Esophagus muscularis mucosa (tissue), 4 donors: ENCODE measurements at regions not wholly inside any gene's neighbourhood (a gene's known extent, or its start where the extent isn't known, plus 50 kb on each side); places are given as distances from the start of the nearest gene placed in this dataset.

Experiments used
- EP300 ChIP-seq: sonication (generic); formaldehyde crosslinking; IDR thresholded peaks from one replicate; pipeline ENCODE4 v1.6.1; 2017; ENCODE audit warnings: antibody characterized with exemption
- POLR2A ChIP-seq: fragments of 450-650 bp; IDR thresholded peaks from one replicate; pipeline ENCODE4 v1.6.1; 2017; ENCODE audit warnings: antibody characterized with exemption, moderate library complexity, mild to moderate bottlenecking, low read depth
- POLR2AphosphoS5 ChIP-seq, 2 donors: sonication (generic); formaldehyde crosslinking; IDR thresholded peaks; one replicate each; pipeline ENCODE4 v1.6.1; 2017; ENCODE audit warnings: antibody characterized with exemption in 2 of 2
- TF ChIP-seq, protein P1 (sequence below), 3 experiments: fragments of 200-600 bp in 2 of 3; fragments of 450-650 bp in 1 of 3; sonication (generic) in 2 of 3; IDR thresholded peaks; one replicate each; pipeline ENCODE4 v1.5.1; 2017 to 2019; ENCODE audit warnings: antibody characterized with exemption in 3 of 3, mild to moderate bottlenecking in 2 of 3, moderate library complexity in 1 of 3

DNA sequence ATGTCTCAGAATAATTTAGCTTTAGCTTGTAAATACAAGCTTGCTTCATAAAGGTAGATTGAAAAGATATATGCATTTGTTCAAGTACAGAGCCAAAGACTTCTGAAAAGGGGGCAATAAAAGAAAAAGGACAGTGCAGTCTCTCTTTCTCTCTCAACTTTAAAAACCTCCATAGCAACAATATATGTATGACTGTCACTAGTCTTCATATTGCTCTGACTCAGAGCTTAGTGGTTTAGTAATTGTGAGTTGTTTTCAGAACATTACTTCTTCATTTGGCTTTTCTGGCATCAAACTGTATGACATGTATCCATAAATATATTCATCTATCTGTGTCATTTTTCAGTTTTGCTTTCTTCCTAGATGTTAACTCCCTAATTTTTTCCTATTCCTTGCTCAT is 194.6 kb upstream of the KIF2A start:
- TF ChIP-seq, protein P1, sequence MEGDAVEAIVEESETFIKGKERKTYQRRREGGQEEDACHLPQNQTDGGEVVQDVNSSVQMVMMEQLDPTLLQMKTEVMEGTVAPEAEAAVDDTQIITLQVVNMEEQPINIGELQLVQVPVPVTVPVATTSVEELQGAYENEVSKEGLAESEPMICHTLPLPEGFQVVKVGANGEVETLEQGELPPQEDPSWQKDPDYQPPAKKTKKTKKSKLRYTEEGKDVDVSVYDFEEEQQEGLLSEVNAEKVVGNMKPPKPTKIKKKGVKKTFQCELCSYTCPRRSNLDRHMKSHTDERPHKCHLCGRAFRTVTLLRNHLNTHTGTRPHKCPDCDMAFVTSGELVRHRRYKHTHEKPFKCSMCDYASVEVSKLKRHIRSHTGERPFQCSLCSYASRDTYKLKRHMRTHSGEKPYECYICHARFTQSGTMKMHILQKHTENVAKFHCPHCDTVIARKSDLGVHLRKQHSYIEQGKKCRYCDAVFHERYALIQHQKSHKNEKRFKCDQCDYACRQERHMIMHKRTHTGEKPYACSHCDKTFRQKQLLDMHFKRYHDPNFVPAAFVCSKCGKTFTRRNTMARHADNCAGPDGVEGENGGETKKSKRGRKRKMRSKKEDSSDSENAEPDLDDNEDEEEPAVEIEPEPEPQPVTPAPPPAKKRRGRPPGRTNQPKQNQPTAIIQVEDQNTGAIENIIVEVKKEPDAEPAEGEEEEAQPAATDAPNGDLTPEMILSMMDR (IDR thresholded peaks at IDR 0.05) = no peak
- TF ChIP-seq POLR2A (no peak), EP300 (no peak), POLR2AphosphoS5 (IDR thresholded peaks at IDR 0.05) (no peak)
